GM20000 (cell line): ENCODE measurements at regions not wholly inside any gene's neighbourhood (a gene's known extent, or its start where the extent isn't known, plus 50 kb on each side); places are given as distances from the start of the nearest gene placed in this dataset.

Experiments
- DNase-seq: peaks from one replicate; pipeline ENCODE4 v3.0.0; 2012; ENCODE audit warnings: low spot score
- TF ChIP-seq, protein P1 (sequence below): IDR thresholded peaks from 2 replicates; pipeline ENCODE4 v1.5.1; 2012; ENCODE audit warnings: mild to moderate bottlenecking, control low read depth; ENCODE audit errors: extremely low read depth, missing control alignments

DNA sequence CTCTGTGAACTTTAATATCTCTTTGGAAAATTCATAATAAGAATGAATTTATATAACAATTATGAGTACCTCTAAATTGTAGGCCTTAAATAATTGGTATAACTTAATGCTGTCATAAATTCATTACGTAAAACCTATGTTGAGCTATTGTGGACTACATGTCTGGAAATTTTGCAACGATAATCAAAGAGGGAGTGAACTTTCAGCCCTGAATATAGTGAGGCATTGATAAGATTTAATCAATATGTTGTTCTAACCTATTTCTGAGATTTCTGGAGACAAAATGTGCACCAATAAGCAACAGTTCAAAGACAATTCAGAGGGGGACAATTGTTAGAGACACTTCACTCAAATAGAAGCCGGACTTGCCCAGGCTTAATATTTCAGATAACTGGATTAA, 499.4 kb downstream of the ELAVL2 start:
- TF ChIP-seq, protein P1, sequence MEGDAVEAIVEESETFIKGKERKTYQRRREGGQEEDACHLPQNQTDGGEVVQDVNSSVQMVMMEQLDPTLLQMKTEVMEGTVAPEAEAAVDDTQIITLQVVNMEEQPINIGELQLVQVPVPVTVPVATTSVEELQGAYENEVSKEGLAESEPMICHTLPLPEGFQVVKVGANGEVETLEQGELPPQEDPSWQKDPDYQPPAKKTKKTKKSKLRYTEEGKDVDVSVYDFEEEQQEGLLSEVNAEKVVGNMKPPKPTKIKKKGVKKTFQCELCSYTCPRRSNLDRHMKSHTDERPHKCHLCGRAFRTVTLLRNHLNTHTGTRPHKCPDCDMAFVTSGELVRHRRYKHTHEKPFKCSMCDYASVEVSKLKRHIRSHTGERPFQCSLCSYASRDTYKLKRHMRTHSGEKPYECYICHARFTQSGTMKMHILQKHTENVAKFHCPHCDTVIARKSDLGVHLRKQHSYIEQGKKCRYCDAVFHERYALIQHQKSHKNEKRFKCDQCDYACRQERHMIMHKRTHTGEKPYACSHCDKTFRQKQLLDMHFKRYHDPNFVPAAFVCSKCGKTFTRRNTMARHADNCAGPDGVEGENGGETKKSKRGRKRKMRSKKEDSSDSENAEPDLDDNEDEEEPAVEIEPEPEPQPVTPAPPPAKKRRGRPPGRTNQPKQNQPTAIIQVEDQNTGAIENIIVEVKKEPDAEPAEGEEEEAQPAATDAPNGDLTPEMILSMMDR = no peak
- no peak for DNase-seq

- TF ChIP-seq, protein P1 = no peak
- DNase-seq = no peak
Measured at GRCh38 chr9:23341346-23341745, 484.7 kb downstream of the ELAVL2 start.

DNA sequence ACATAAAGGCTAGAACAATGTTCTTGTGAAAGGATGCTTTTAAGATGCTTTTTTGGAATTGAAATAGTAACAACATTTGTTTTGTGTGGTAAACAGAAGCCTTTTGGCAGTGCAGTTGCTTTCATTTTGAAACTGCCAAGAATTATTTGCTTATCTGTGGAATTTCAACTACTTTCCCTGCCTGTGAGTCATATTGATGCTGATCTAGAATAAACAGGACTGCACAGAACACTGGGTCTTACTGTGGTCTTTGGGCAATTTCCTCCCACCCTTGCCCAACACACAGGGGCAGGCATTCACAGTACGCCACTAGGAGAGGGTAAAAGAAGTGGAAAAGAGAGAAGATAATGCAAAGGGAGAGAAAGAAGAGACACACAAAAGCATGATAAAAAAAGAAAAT, 483.7 kb downstream of the ELAVL2 start:
- DNase-seq = no peak
- TF ChIP-seq, protein P1 = no peak

DNA sequence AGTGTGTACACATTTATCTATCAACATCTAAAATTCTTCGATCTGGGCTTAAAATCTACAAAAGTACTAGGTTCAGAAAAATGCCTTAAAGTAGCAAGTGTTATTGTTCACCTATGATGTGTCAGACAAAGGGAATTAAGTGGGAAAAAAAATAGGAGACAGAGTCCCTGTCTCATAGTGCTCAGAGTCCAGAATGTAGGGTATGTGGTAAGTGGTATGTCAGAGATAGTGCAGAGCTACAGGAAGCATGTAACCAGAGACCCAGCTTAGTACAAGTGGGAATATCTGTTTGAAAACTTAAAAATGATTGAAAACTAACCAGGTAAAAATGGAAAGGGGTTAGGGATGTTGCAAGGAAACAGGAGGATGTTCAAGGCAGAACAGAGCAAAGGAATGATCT, 482.8 kb downstream of the ELAVL2 start:
- TF ChIP-seq, protein P1 = no peak
- no peak for DNase-seq

DNA sequence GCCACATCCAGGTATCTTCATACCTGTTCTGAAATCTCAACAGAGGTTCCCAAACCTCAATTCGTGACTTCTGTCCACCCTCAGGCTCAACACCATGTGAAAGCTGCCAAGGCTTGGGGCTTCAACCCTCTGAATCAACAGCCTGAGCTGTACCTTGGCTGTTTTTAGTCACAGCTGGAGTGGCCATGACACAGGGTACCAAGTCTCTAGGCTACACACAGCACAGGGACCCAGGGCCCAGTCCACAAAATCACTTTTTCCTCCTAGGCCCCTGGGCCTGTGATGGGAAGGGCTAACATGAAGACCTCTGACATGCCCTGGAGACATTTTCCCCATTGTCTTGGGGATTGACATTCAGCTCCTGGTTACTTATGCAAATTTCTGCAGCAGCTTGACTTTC, 464.9 kb downstream of the ELAVL2 start:
- TF ChIP-seq, protein P1 = no peak
- no peak for DNase-seq

DNA sequence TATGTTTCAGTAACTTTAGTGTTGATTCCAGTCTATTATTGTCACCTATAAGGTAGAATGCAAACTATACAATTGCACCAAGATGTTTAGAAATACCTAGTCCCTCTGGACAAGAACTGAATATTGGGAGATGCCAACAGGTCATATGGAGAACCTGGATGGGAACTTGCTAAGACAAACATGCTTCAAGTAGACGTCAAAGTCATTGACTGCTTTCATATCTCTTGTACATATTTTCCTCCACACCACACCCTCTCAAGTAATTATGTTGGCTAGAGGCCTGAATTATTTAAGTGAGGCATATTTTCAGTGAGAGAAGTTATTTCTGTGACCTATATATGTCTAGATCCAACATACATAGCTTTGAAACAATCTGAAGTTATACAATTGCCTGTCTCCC, 453.3 kb downstream of the ELAVL2 start:
- TF ChIP-seq, protein P1 = no peak

DNA sequence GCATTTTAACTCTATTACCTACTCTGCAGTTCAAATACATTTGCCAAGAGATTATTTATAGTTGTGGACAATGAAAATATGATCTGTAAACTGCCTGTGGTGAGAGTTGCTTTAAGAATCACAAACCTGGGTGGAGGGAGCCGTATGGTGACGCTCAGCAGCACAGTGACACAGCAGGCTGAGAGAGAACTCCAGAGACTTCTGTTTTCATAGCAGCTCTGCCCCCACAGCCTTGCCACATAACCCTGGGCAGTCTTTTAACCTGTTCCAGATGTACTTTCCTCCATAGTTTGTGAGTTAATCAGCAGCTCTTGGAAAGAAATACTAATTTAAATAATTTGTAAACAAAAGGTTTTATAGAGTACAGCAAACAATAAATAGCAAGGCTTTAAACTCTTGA, 450.5 kb downstream of the ELAVL2 start:
- DNase-seq = no peak
- TF ChIP-seq, protein P1 = no peak

More for the DNA sequence above, 453.3 kb downstream of the ELAVL2 start:
- no peak for DNase-seq
